Lower leg skin (tissue), 4 donors: ENCODE measurements at regions not wholly inside any gene's neighbourhood (a gene's known extent, or its start where the extent isn't known, plus 50 kb on each side); places are given as distances from the start of the nearest gene placed in this dataset.
"Not testable (repeated sequence)": the region's sequence is repeated elsewhere in the genome, so short reads cannot be mapped to it uniquely, and the experiment has no call there.

ENCODE experiments used
- DNase-seq, 2 donors: peaks; one replicate each; pipeline ENCODE4 v3.0.0-alpha.2; 2019; ENCODE audit warnings: low spot score in 2 of 2
- H3K4me3 ChIP-seq: fragments of 200-600 bp; sonication (generic); 2 replicates; pipeline ENCODE4 v1.5.1; 2017; ENCODE audit warnings: mild to moderate bottlenecking, low read depth; ENCODE audit not compliant: poor library complexity, severe bottlenecking
- POLR2A ChIP-seq, 2 donors: fragments of 450-650 bp; IDR thresholded peaks; one replicate each; pipeline ENCODE4 v1.6.1; 2016 to 2017; ENCODE audit warnings: antibody characterized with exemption in 2 of 2, mild to moderate bottlenecking in 1 of 2, moderate library complexity in 1 of 2
- WGBS, 2 donors: methylation state at CpG; one replicate each; pipeline ENCODE4 v1.1.5; 2018; 5-methylcytosine and 5-hydroxymethylcytosine counted together
- intact Hi-C: fragments of 100-400 bp; cut with DNase I; formaldehyde crosslinking; loops from one replicate; pipeline ENCODE4 v1.15.0; 2023; ENCODE audit warnings: low total_unique reads
- TF ChIP-seq, protein P1 (sequence below), 3 donors: fragments of 450-650 bp; IDR thresholded peaks; one replicate each; pipeline ENCODE4 v1.5.1; 2016; ENCODE audit warnings: antibody characterized with exemption in 3 of 3, mild to moderate bottlenecking in 3 of 3, moderate library complexity in 2 of 3

DNA sequence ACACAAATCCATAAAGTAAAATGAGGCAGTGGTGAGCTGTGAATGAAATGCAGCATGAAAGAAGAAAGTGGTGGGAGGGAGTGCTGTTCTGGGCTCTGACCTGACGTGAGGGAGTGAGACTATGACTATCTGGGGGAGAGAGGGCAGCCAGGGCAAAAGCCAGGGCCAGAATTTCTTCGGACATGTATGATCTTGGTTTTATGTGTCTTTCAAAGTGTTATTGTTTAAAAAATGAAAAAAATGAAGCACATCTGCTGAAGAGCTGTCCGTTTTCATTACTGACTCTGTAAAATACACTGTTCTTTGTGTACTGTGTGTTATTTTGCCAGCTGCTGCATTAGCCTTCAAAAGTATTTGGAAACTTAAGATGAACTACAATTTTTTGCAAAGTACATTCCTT is 70.2 kb upstream of the KLF14 start:
- intact Hi-C loops = no loop called here
- WGBS, 2 donors = 49 to 60% methylated on average over 3 of the region's 3 CpGs
- DNase-seq = no peak

DNA sequence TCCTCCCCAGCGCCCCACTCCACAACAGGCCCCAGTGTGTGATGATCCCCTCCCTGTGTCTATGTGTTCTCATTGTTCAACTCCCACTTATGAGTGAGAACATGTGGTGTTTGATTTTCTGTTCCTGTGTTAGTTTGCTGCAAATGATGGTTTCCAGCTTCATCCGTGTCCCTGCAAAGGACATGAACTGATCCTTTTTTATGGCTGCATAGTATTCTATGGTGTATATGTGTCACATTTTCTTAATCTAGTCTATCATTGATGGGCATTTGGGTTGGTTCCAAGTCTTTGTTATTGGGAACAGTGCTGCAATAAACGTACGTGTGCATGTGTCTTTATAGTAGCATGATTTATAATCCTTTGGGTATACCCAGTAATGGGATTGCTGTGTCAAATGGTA is 78.8 kb upstream of the KLF14 start:
- intact Hi-C loops, H3K4me3 ChIP-seq, DNase-seq: not testable (repeated sequence)
- 90% methylated on average over 4 of the region's 4 CpGs for WGBS, 2 donors

More for the DNA sequence above, 70.2 kb upstream of the KLF14 start:
- TF ChIP-seq, protein P1, sequence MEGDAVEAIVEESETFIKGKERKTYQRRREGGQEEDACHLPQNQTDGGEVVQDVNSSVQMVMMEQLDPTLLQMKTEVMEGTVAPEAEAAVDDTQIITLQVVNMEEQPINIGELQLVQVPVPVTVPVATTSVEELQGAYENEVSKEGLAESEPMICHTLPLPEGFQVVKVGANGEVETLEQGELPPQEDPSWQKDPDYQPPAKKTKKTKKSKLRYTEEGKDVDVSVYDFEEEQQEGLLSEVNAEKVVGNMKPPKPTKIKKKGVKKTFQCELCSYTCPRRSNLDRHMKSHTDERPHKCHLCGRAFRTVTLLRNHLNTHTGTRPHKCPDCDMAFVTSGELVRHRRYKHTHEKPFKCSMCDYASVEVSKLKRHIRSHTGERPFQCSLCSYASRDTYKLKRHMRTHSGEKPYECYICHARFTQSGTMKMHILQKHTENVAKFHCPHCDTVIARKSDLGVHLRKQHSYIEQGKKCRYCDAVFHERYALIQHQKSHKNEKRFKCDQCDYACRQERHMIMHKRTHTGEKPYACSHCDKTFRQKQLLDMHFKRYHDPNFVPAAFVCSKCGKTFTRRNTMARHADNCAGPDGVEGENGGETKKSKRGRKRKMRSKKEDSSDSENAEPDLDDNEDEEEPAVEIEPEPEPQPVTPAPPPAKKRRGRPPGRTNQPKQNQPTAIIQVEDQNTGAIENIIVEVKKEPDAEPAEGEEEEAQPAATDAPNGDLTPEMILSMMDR (IDR thresholded peaks at IDR 0.05) = no peak
- TF ChIP-seq POLR2A (IDR thresholded peaks at IDR 0.05) = no peak
- H3K4me3 ChIP-seq = no peak overlapping the region

DNA sequence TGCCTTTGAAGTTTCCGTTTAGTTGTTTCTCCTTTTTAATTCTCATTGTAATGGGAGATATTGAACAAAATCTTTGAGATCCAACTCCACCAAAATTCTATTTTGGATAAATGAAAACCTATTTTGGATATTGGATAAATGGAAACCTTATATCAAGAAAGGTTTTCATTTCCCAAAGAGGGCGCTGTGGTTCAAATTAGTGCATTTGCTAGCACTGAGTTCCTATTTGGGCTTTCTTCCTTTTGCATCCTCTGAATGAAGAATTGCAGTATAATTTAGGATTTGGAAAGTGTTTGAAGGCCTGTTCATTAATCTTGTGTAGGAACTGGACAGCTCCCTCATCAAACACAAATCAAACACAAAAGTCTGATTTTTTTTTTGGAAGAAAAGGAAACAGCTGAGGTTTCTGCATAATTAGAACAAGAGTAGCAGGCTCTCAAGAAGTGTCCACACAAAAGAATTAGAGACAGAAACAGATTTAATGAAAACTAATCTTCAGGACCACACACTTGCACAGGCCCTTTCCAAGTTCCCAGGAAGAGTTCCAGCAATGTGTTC is 80.8 kb upstream of the KLF14 start:
- intact Hi-C loops = no loop called here

DNA sequence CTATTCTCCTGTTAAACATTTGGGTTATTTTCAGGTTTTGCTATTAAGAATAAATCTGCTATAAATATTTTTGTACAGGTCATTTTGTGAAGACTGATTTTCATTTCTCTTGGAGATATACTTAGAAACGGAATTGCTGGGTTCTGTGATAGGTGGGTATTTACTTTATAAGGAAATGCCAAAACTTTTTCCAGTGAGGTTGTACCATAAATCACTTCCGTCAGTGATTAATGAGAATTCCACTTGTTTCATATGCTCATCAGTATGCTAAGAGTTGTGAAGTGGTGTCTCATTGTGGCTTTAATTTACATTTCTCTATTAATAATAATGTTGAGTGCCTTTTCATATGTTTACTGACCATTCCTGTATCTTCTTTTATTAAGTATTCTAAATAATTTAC is 84.0 kb upstream of the KLF14 start:
- TF ChIP-seq POLR2A (IDR thresholded peaks at IDR 0.05) = no peak
- TF ChIP-seq, protein P1 (IDR thresholded peaks at IDR 0.05) = no peak
- no peak overlapping the region for H3K4me3 ChIP-seq
- DNase-seq = no peak
- intact Hi-C loops = no loop called here
- WGBS, 2 donors = 77 to 79% methylated on average over 2 of the region's 2 CpGs

More for the DNA sequence above, 80.8 kb upstream of the KLF14 start:
- no peak for TF ChIP-seq POLR2A (IDR thresholded peaks at IDR 0.05)
- TF ChIP-seq, protein P1 (IDR thresholded peaks at IDR 0.05) = no peak
- WGBS, 2 donors = 44 to 54% methylated on average over 2 of the region's 2 CpGs
- DNase-seq = no peak
- no peak overlapping the region for H3K4me3 ChIP-seq

DNA sequence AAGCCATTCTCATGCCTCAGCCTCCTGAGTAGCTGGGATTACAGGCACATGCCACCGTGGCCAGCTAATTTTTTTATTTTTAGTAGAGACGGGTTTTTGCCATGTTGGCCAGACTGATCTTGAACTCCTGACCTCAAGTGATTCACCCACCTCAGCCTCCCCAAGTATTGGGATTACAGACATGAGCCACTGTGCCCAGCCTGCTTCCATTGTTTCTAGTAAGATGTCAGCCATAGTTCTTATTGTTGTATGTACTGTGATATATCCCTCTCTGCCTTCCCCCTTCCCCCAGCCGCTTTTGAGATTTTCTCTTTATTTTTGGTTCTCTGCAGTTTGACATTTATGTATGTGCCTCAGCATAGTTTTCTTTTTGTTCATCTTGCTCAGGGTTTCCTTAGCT is 87.9 kb upstream of the KLF14 start:
- TF ChIP-seq, protein P1 (IDR thresholded peaks at IDR 0.05) = no peak
- TF ChIP-seq POLR2A (IDR thresholded peaks at IDR 0.05) = no peak
- intact Hi-C loops = no loop called here
- DNase-seq = no peak
- no peak overlapping the region for H3K4me3 ChIP-seq
- WGBS, 2 donors = 85 to 93% methylated on average over 3 of the region's 3 CpGs

DNA sequence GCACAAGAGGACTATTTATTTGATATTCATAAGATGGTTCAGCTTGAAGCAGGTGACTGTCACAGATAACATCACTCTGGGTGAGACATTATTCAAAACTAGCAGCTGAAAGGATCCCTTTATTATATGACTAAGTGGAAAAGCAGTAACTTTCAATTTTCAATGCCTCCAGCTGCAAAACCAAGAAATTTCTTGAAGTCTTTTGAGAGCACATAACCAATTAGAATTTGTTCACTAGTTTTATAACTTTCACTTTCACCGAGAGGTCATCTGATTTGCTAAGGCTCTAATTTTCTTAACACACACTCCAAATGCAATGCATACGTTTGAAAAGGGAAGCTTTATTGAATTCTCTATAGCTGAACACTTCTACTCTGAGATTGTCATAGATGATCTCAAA is 88.6 kb upstream of the KLF14 start:
- WGBS, 2 donors = 29 to 38% methylated on average over 2 of the region's 2 CpGs
- DNase-seq = no peak
- intact Hi-C loops = no loop called here
- TF ChIP-seq, protein P1 (IDR thresholded peaks at IDR 0.05) = no peak
- no peak for TF ChIP-seq POLR2A (IDR thresholded peaks at IDR 0.05)
- no peak overlapping the region for H3K4me3 ChIP-seq
